H1 (cell line): ENCODE measurements at regions not wholly inside any gene's neighbourhood (a gene's known extent, or its start where the extent isn't known, plus 50 kb on each side); places are given as distances from the start of the nearest gene placed in this dataset.

Experiments used
- EZH2 ChIP-seq: fragments of 200-600 bp; sonication (generic); IDR thresholded peaks from 2 replicates; pipeline ENCODE4 v1.7.1; 2012; ENCODE audit warnings: low read depth, mild to moderate bottlenecking, moderate library complexity, low read length, inconsistent platforms; ENCODE audit not compliant: severe bottlenecking
- RNF2 ChIP-seq: fragments of 200-900, 300-1000 bp; sonication (generic); IDR thresholded peaks from 2 replicates; pipeline ENCODE4 v1.7.1; 2016; ENCODE audit warnings: borderline replicate concordance, low read depth, mild to moderate bottlenecking, antibody characterized with exemption, low read length; ENCODE audit not compliant: poor library complexity, severe bottlenecking; ENCODE audit errors: missing control alignments
- SP1 ChIP-seq: IDR thresholded peaks from 2 replicates; pipeline ENCODE4 v1.6.1; 2011; ENCODE audit warnings: low read depth, low read length
- SUZ12 ChIP-seq: fragments of 200-600 bp; sonication (generic); IDR thresholded peaks from 2 replicates; pipeline ENCODE4 v1.6.1; 2012; ENCODE audit warnings: mild to moderate bottlenecking, inconsistent platforms, low read length, moderate library complexity, mixed read lengths
- TF ChIP-seq, protein P1 (sequence below), 3 experiments: IDR thresholded peaks; 1 replicate in 2 of 3; 2 replicates in 1 of 3; pipeline versions ENCODE4 v1.5.1 to v1.6.1; 2011; ENCODE audit warnings: low read length in 3 of 3, mild to moderate bottlenecking in 3 of 3, inconsistent platforms in 2 of 3, low read depth in 1 of 3, moderate library complexity in 1 of 3; ENCODE audit not compliant: insufficient read depth in 1 of 3; ENCODE audit errors: control extremely low read depth in 1 of 3

DNA sequence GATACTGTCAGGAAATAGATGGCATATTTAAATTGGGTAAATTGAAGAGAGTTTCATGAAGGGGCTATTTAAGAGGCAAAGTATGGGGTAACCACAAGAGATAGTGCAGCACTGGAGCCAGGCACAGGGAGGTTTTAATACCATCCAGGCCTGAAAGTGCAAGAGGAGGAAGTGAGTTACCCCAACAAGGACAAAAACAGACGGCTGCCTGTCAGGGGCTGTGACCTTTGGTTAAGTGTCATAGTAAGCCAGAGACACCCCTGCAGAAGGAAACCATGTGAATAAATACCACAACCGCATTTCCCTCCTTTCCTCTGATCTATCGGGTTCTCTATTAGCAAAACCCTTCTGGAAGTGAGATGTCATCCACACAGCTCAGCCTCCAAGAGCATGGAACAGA is 122.0 kb upstream of the DHRS4 start:
- TF ChIP-seq EZH2 (no peak), SP1 (no peak), SUZ12 (no peak), RNF2 (no peak)
- TF ChIP-seq, protein P1, sequence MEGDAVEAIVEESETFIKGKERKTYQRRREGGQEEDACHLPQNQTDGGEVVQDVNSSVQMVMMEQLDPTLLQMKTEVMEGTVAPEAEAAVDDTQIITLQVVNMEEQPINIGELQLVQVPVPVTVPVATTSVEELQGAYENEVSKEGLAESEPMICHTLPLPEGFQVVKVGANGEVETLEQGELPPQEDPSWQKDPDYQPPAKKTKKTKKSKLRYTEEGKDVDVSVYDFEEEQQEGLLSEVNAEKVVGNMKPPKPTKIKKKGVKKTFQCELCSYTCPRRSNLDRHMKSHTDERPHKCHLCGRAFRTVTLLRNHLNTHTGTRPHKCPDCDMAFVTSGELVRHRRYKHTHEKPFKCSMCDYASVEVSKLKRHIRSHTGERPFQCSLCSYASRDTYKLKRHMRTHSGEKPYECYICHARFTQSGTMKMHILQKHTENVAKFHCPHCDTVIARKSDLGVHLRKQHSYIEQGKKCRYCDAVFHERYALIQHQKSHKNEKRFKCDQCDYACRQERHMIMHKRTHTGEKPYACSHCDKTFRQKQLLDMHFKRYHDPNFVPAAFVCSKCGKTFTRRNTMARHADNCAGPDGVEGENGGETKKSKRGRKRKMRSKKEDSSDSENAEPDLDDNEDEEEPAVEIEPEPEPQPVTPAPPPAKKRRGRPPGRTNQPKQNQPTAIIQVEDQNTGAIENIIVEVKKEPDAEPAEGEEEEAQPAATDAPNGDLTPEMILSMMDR (IDR thresholded peaks at IDR 0.05; ENCODE audit: control extremely low read depth in 1 of 3, insufficient read depth in 1 of 3, low read depth in 1 of 3, low read length in 3 of 3), result no peak
